Spinal cord (tissue), 9 donors: ENCODE measurements at regions not wholly inside any gene's neighbourhood (a gene's known extent, or its start where the extent isn't known, plus 50 kb on each side); places are given as distances from the start of the nearest gene placed in this dataset.
A peak's percentile ranks its signal among the peaks of the same experiment; 100 is the strongest.
"Not testable (repeated sequence)": the region's sequence is repeated elsewhere in the genome, so short reads cannot be mapped to it uniquely, and the experiment has no call there.

Source experiments
- DNase-seq, 6 donors: peaks; one replicate each; pipeline versions ENCODE4 v3.0.0 to v3.0.0-alpha.2; 2013 to 2015; ENCODE audit warnings: low spot score in 6 of 6, low read depth in 4 of 6
- H3K27ac ChIP-seq: one replicate; pipeline ENCODE4 v1.5.1; 2013; ENCODE audit warnings: low read depth, low read length, control low read depth
- H3K27me3 ChIP-seq: one replicate; pipeline ENCODE4 v1.6.1; 2013; ENCODE audit warnings: low read length; ENCODE audit not compliant: control insufficient read depth, insufficient read depth
- H3K36me3 ChIP-seq: one replicate; pipeline ENCODE4 v1.6.1; 2013; ENCODE audit warnings: low read length; ENCODE audit not compliant: control insufficient read depth, insufficient read depth
- H3K4me1 ChIP-seq: one replicate; pipeline ENCODE4 v1.6.1; 2013; ENCODE audit warnings: low read length; ENCODE audit not compliant: control insufficient read depth, insufficient read depth
- H3K4me3 ChIP-seq: one replicate; pipeline ENCODE4 v1.5.1; 2013; ENCODE audit warnings: low read depth, low read length, control low read depth
- H3K9me3 ChIP-seq: one replicate; pipeline ENCODE4 v1.6.1; 2013; ENCODE audit warnings: low read length; ENCODE audit not compliant: control insufficient read depth, insufficient read depth
- WGBS: methylation state at CpG from one replicate; pipeline ENCODE4 v1.1.5; 2013; ENCODE audit warnings: missing lambda C conversion rate; ENCODE audit not compliant: insufficient coverage; 5-methylcytosine and 5-hydroxymethylcytosine counted together
- donor health status: healthy.

DNA sequence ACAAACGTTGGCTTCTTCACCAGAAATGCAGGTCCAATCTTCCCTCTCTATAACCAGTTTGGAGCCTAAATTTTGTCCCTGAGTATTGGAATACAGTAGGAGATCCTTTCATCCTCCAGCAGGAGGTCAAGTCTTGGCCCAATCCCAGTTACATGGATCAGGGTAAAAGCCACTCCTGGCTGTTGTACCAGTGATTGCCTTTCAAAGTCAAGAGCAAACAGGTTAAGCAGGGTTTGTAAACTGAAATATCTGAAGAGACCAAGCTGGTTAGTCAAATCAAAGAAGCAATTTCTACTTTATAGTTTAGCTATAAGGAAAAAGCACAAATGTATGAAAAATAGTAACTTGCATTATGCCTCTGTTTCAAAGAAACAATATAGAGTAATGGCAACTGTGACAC lies 329.4 kb downstream of the NAF1 start:
- no CpG with 5 or more reads among the region's 1 CpG for WGBS
- no peaks in the 10 kb centered on the region for H3K27me3 ChIP-seq
- no peaks in the 10 kb centered on the region for H3K4me1 ChIP-seq
- H3K36me3 ChIP-seq: no peaks in the 10 kb centered on the region
- no peak for DNase-seq
- H3K9me3 ChIP-seq: no peaks in the 10 kb centered on the region
- no peak overlapping the region for H3K27ac ChIP-seq
- no peak overlapping the region for H3K4me3 ChIP-seq

GRCh38 chr4:162836773-162837172 lies 329.9 kb downstream of the NAF1 start:
- no peak overlapping the region for H3K27ac ChIP-seq
- no peak for DNase-seq
- no peaks in the 10 kb centered on the region for H3K36me3 ChIP-seq
- no CpG with 5 or more reads among the region's 2 CpGs for WGBS
- no peaks in the 10 kb centered on the region for H3K27me3 ChIP-seq
- H3K9me3 ChIP-seq: no peaks in the 10 kb centered on the region
- no peak overlapping the region for H3K4me3 ChIP-seq
- no peaks in the 10 kb centered on the region for H3K4me1 ChIP-seq

GRCh38 chr4:162836258-162836657 lies 330.4 kb downstream of the NAF1 start:
- not testable (repeated sequence) for H3K4me1 ChIP-seq, H3K27ac ChIP-seq, H3K9me3 ChIP-seq, DNase-seq, H3K27me3 ChIP-seq, H3K4me3 ChIP-seq, H3K36me3 ChIP-seq
- 90% methylated on average over 6 of the region's 6 CpGs for WGBS

DNA sequence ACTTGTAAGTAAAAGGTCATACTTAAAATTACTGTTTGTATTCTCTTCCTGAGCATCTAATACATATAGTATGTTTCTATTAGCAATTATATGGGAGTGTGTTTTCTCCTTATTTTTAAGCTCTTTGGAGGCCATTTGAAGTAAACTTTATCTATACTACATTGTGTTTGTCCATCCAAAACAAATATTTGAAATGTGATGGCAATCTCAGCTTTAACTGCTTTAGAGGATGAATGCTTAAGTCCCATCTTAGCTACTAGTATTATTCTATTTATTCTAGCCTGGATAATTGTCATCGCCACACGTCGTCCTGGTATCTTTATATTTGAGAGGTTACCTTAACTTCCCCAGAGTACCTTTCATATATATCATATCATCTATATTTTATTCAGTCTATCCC lies 335.8 kb downstream of the NAF1 start:
- Histone ChIP-seq H3K4me3 (no peak overlapping the region), H3K4me1 (no peaks in the 10 kb centered on the region), H3K36me3 (no peaks in the 10 kb centered on the region), H3K9me3 (no peaks in the 10 kb centered on the region), H3K27me3 (no peaks in the 10 kb centered on the region), H3K27ac (no peak overlapping the region)
- no CpG with 5 or more reads among the region's 3 CpGs for WGBS
- DNase-seq: no peak

GRCh38 chr4:162817374-162817773 lies 349.3 kb downstream of the NAF1 start:
- not testable (repeated sequence) for H3K4me1 ChIP-seq, H3K9me3 ChIP-seq, H3K36me3 ChIP-seq, DNase-seq, H3K27ac ChIP-seq, H3K4me3 ChIP-seq, H3K27me3 ChIP-seq
- 100% methylated on average over 4 of the region's 9 CpGs for WGBS

GRCh38 chr4:162804351-162804924 lies 362.3 kb downstream of the NAF1 start:
- H3K27me3 ChIP-seq: no peaks in the 10 kb centered on the region
- DNase-seq: peak in 2 of 6 donors; percentile 32 to 38
- H3K36me3 ChIP-seq: no peaks in the 10 kb centered on the region
- H3K9me3 ChIP-seq: no peaks in the 10 kb centered on the region
- 71% methylated on average over 3 of the region's 4 CpGs for WGBS
- H3K4me3 ChIP-seq: no peak overlapping the region
- H3K4me1 ChIP-seq: no peaks in the 10 kb centered on the region
- H3K27ac ChIP-seq: no peak overlapping the region

DNA sequence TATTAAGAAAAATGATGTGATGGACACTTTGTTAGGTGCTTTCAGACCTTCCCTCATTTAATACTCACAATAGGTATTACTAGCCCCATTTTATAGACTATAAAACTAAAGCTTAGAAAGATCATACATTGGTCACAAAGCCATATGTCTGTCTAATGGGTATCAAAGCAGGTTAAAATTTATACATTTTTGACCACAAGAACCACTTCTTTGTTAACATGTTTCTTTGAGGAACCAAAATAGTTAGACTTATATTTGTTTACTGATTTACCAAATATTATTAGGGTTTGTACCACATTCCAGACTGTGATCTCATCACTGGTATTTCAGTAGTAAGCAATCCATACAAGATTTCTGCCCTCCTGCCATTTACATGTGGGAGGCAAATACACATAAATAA lies 363.3 kb downstream of the NAF1 start:
- no peaks in the 10 kb centered on the region for H3K4me1 ChIP-seq
- no peaks in the 10 kb centered on the region for H3K36me3 ChIP-seq
- H3K27me3 ChIP-seq: no peaks in the 10 kb centered on the region
- H3K4me3 ChIP-seq: no peak overlapping the region
- no peaks in the 10 kb centered on the region for H3K9me3 ChIP-seq
- DNase-seq: no peak
- H3K27ac ChIP-seq: no peak overlapping the region

DNA sequence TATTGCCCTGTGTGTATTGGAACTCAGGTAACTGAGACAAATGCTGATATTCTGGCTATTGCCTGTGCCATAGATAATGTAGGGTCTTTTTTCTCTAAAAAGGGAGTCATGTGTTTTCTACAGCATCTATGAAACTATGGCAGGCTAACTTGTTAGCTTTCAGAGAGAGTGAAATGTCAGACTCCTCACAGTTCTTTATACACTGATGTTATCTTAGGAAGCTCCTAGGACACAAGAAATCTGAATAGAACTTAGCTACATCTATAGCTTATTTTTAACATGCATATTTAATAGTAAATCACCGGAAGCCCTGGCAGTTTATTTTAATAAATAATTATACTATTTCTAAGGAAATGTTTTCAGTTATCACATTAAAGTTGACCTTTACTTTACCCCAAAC lies 369.6 kb downstream of the NAF1 start:
- Histone ChIP-seq H3K27me3 (no peaks in the 10 kb centered on the region), H3K27ac (no peak overlapping the region), H3K4me1 (no peaks in the 10 kb centered on the region), H3K36me3 (no peaks in the 10 kb centered on the region), H3K9me3 (no peaks in the 10 kb centered on the region), H3K4me3 (no peak overlapping the region)
- no peak for DNase-seq
- no CpG with 5 or more reads among the region's 1 CpG for WGBS

DNA sequence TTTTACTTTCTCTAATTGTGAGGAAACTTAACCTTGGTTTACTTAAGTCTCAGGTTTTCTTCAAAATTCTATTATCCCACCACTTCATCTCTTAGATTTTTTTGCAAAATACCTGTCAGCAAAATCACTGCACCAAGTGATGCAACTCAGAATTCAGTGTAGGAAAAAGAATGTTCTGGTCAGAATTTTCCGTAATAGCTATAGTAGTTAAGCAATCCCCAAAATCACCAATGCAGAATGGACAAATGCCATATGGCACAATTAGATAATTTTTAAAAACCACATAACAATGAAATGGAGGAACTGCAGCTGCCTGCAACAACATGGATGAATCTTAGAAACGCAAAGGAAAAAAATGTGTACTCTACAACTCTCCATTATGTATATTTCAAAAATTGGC lies 373.1 kb downstream of the NAF1 start:
- Histone ChIP-seq H3K27ac (no peak overlapping the region), H3K27me3 (no peaks in the 10 kb centered on the region)
- no CpG with 5 or more reads among the region's 2 CpGs for WGBS

DNA sequence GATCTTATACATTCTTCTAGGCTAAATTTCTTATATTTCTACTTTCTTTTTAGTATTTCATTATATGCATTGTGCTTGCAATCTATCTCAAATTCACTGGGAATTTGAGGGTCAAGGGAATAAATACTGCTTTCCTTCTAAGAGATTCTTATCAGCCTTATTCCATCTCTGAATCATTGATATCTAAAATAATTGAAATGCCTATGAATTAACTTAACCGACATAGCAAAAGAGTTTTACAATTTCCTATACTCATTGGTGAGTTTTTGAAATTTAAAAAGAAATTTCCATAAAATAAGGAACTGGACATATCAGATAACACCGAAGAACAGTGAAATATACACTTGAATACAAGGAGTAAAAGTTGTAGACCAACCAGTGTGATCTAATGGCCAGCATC lies 373.7 kb downstream of the NAF1 start:
- Histone ChIP-seq H3K4me1 (no peaks in the 10 kb centered on the region), H3K36me3 (no peaks in the 10 kb centered on the region), H3K4me3 (no peak overlapping the region), H3K27me3 (no peaks in the 10 kb centered on the region), H3K9me3 (no peaks in the 10 kb centered on the region), H3K27ac (no peak overlapping the region)
- WGBS: no CpG with 5 or more reads among the region's 2 CpGs
- DNase-seq: no peak

More for the DNA sequence above, 373.1 kb downstream of the NAF1 start:
- Histone ChIP-seq H3K4me1 (no peaks in the 10 kb centered on the region), H3K36me3 (no peaks in the 10 kb centered on the region), H3K9me3 (no peaks in the 10 kb centered on the region), H3K4me3 (no peak overlapping the region)
- no peak for DNase-seq
